ENCODE measurements at regions not wholly inside any gene's neighbourhood (a gene's known extent, or its start where the extent isn't known, plus 50 kb on each side); places are given as distances from the start of the nearest gene placed in this dataset.

DNA sequence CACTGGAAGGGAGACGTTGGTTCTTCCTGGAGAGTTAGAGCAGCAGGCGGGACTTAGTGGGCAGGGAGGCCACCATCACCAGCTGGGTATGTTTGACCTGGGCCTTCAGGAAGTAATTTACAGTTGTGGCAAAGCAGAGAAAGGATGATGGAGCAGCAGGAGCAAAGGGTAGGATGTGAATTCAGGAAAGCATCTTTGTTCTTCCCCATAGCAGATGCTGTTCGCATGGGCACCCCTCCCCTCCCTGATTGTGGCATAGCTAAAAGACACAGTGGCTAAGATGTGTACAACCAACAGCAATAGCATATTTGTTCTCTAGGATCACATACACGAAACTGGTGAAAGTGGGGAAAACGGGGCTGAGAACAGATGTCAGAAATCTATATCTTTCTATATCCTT is 56.3 kb upstream of the ITPRID1 start:
- intact Hi-C loops (cut with micrococcal nuclease), result no loop called here
- no peaks in the 10 kb centered on the region for H3K9me3 Mint-ChIP-seq
- H3K27me3 Mint-ChIP-seq, result no peaks in the 10 kb centered on the region
- ATAC-seq (ENCODE audit: low read depth) (no peak), DNase-seq (no peak)
- TF ChIP-seq, protein P1, sequence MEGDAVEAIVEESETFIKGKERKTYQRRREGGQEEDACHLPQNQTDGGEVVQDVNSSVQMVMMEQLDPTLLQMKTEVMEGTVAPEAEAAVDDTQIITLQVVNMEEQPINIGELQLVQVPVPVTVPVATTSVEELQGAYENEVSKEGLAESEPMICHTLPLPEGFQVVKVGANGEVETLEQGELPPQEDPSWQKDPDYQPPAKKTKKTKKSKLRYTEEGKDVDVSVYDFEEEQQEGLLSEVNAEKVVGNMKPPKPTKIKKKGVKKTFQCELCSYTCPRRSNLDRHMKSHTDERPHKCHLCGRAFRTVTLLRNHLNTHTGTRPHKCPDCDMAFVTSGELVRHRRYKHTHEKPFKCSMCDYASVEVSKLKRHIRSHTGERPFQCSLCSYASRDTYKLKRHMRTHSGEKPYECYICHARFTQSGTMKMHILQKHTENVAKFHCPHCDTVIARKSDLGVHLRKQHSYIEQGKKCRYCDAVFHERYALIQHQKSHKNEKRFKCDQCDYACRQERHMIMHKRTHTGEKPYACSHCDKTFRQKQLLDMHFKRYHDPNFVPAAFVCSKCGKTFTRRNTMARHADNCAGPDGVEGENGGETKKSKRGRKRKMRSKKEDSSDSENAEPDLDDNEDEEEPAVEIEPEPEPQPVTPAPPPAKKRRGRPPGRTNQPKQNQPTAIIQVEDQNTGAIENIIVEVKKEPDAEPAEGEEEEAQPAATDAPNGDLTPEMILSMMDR (IDR thresholded peaks at IDR 0.05), result no peak
- H3K36me3 Mint-ChIP-seq (ENCODE audit: low read depth), result no peaks in the 10 kb centered on the region
- ChIA-PET POLR2A (no interaction called here), CTCF (no interaction called here)
- H3K27ac Mint-ChIP-seq, result no peak overlapping the region
- H3K4me3 Mint-ChIP-seq, result no peak overlapping the region
- no peaks in the 10 kb centered on the region for H3K4me1 Mint-ChIP-seq

DNA sequence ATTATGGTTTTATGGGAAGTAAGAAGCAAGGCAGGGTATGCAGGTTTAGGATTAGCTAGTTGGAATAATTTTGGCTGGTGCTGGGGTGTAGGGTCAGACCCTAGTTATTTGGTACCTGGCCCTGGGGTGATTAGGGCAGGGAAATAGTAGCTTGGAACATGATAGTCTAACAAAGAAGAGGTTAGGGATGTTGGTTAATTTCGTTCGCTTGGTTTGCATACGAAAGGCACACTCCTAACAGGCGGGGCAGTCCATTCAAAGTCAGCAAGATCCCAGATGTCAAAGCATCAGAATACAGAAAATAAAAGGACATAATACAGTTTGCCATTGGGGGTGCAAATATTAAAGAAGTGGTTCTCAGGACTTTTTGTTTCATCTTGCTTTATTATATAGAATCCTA is 55.7 kb upstream of the ITPRID1 start:
- CTCF ChIA-PET, result no interaction called here
- intact Hi-C loops (cut with micrococcal nuclease), result no loop called here
- no peak overlapping the region for H3K4me3 Mint-ChIP-seq
- no peaks in the 10 kb centered on the region for H3K4me1 Mint-ChIP-seq
- no peaks in the 10 kb centered on the region for H3K27me3 Mint-ChIP-seq
- no peaks in the 10 kb centered on the region for H3K36me3 Mint-ChIP-seq (ENCODE audit: low read depth)
- no peaks in the 10 kb centered on the region for H3K9me3 Mint-ChIP-seq
- TF ChIP-seq, protein P1 (IDR thresholded peaks at IDR 0.05), result no peak
- ATAC-seq (ENCODE audit: low read depth), result no peak
- H3K27ac Mint-ChIP-seq, result no peak overlapping the region
- POLR2A ChIA-PET, result no interaction called here
- DNase-seq, result no peak

DNA sequence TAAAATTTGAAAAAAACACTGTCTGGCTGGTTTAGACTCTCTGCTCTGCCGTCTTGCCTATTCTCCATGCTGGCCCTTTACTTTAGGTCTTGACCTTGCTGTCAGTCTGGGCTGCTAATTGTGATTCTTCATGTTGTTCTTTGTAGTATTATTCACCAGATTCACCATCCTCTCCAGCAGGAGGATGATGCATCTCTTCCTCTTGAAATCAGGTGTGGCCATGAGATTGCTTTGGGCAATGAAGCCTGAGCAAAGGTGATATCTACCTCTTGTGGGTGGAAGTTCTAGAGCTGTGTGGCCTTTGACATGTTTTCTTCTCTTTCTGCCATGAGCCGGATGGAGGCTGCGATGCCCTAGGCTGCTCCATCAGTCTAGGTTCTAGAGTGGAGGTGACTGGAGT is 51.3 kb upstream of the ITPRID1 start:
- ChIA-PET CTCF (no interaction called here), POLR2A (no interaction called here)
- intact Hi-C loops (cut with micrococcal nuclease), result no loop called here
- Mint-ChIP-seq H3K27me3 (no peaks in the 10 kb centered on the region), H3K36me3 (ENCODE audit: low read depth) (no peaks in the 10 kb centered on the region), H3K9me3 (no peaks in the 10 kb centered on the region), H3K4me1 (no peaks in the 10 kb centered on the region), H3K27ac (no peak overlapping the region), H3K4me3 (no peak overlapping the region)
- DNase-seq (no peak), ATAC-seq (ENCODE audit: low read depth) (no peak)
- TF ChIP-seq, protein P1 (IDR thresholded peaks at IDR 0.05), result no peak

Data from activated B cell treated with CpG ODN at 0.5 μM for 24 hours (primary cell).